CD4-positive, alpha-beta T cell (primary cell): ENCODE measurements at regions not wholly inside any gene's neighbourhood (a gene's known extent, or its start where the extent isn't known, plus 50 kb on each side); places are given as distances from the start of the nearest gene placed in this dataset.

Experiments
- ATAC-seq: fragments of 200-7000 bp; cut with Tn5 transposase; one replicate; pipeline ENCODE4 v1.10.0; 2022; ENCODE audit warnings: mild to moderate bottlenecking; ENCODE audit not compliant: poor library complexity
- CTCF ChIA-PET: fragments of 350-600 bp; sonication (Branson Sonifier 250); formaldehyde crosslinking; loops from one replicate; lab custom pipeline; 2021; ENCODE audit warnings: antibody characterized with exemption, inconsistent platforms; lab: Charles Lee
- POLR2A ChIA-PET: fragments of 350-600 bp; sonication (Branson Sonifier 250); formaldehyde crosslinking; loops from one replicate; lab custom pipeline; 2021; ENCODE audit warnings: antibody characterized with exemption, inconsistent platforms; lab: Charles Lee
- DNase-seq, 14 experiments: peaks; one replicate each; pipeline ENCODE4 v3.0.0-alpha.2; 2013 to 2020; ENCODE audit warnings: mixed read lengths in 2 of 14
- H3K27ac ChIP-seq, 2 donors: one replicate each; pipeline versions ENCODE4 v1.5.1 to v1.7.0; 2013; ENCODE audit warnings: low read length in 2 of 2, low read depth in 1 of 2, mild to moderate bottlenecking in 1 of 2
- H3K27me3 ChIP-seq, 2 experiments: 1 replicate in 1 of 2; 2 replicates in 1 of 2; pipeline versions ENCODE4 v1.6.1 to v1.7.0; 2013; ENCODE audit warnings: low read length in 2 of 2, control low read depth in 1 of 2, mild to moderate bottlenecking in 1 of 2, moderate library complexity in 1 of 2; ENCODE audit not compliant: insufficient read depth in 2 of 2, control insufficient read depth in 1 of 2
- H3K36me3 ChIP-seq: one replicate; pipeline ENCODE4 v1.6.1; 2013; ENCODE audit warnings: low read length, control low read depth; ENCODE audit not compliant: insufficient read depth
- H3K4me1 ChIP-seq: one replicate; pipeline ENCODE4 v1.6.1; 2013; ENCODE audit warnings: low read length, control low read depth; ENCODE audit not compliant: insufficient read depth
- H3K4me3 ChIP-seq: one replicate; pipeline ENCODE4 v1.5.1; 2013; ENCODE audit warnings: mild to moderate bottlenecking, low read length, moderate library complexity
- H3K9me3 ChIP-seq, 2 experiments: 1 replicate in 1 of 2; 2 replicates in 1 of 2; pipeline versions ENCODE4 v1.6.1 to v1.7.0; 2013; ENCODE audit warnings: low read length in 2 of 2, mild to moderate bottlenecking in 2 of 2, control low read depth in 1 of 2, moderate library complexity in 1 of 2; ENCODE audit not compliant: control insufficient read depth in 1 of 2, insufficient read depth in 1 of 2
- H3K27ac Mint-ChIP-seq: one replicate; pipeline ENCODE4 v1.8.0; 2020; ENCODE audit warnings: mixed read lengths
- H3K27me3 Mint-ChIP-seq: one replicate; pipeline ENCODE4 v1.8.0; 2021; ENCODE audit warnings: mixed read lengths
- H3K36me3 Mint-ChIP-seq: one replicate; pipeline ENCODE4 v1.8.0; 2021; ENCODE audit warnings: low read depth, mixed read lengths
- H3K4me1 Mint-ChIP-seq: one replicate; pipeline ENCODE4 v1.8.0; 2021; ENCODE audit warnings: low read depth, mixed read lengths
- H3K4me3 Mint-ChIP-seq: one replicate; pipeline ENCODE4 v1.8.0; 2020; ENCODE audit warnings: mild to moderate bottlenecking, mixed read lengths
- H3K9me3 Mint-ChIP-seq: one replicate; pipeline ENCODE4 v1.8.0; 2020; ENCODE audit warnings: mixed read lengths
- intact Hi-C, 2 experiments: fragments of 100-400 bp; cut with DNase I in 1 of 2; cut with micrococcal nuclease in 1 of 2; formaldehyde crosslinking; loops; one replicate each; pipeline versions ENCODE4 v1.15.1 to v1.9.0; 2023 to 2025; cut with DNase I, micrococcal nuclease
- TF ChIP-seq, protein P1 (sequence below): fragments of 200-600 bp; IDR thresholded peaks from one replicate; pipeline ENCODE4 v1.8.0; 2022; ENCODE audit warnings: antibody characterized with exemption, mild to moderate bottlenecking

DNA sequence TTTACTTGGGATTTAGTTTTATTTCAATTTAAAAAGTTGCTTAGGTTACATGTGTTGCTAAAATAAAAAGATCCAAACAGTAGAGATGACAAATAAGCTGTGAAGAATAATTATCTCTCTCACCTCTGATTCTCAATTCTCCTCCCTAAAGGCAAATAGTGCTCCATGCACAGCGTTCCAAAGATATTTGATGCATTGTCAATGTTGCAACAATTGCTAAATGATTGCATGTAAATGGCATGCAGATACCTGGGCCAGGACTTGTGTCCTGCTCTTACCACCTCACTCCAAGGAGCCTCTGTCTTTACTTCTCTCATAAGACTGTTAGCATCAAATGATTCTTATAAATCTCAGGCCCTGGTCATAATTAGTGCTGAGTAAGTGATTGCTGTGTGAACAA lies 217.7 kb downstream of the SEC23IP start:
- POLR2A ChIA-PET, result no interaction called here
- Mint-ChIP-seq H3K27ac (no peak overlapping the region), H3K4me1 (no peaks in the 10 kb centered on the region), H3K27me3 (peaks cover 21% of the 10 kb centered on the region), H3K36me3 (no peaks in the 10 kb centered on the region), H3K9me3 (no peaks in the 10 kb centered on the region), H3K4me3 (no peak overlapping the region)
- H3K36me3 ChIP-seq, result no peaks in the 10 kb centered on the region
- H3K27me3 ChIP-seq, result peaks cover 0 to 4% of the 10 kb centered on the region in 2 experiments
- no peak for ATAC-seq
- TF ChIP-seq, protein P1, sequence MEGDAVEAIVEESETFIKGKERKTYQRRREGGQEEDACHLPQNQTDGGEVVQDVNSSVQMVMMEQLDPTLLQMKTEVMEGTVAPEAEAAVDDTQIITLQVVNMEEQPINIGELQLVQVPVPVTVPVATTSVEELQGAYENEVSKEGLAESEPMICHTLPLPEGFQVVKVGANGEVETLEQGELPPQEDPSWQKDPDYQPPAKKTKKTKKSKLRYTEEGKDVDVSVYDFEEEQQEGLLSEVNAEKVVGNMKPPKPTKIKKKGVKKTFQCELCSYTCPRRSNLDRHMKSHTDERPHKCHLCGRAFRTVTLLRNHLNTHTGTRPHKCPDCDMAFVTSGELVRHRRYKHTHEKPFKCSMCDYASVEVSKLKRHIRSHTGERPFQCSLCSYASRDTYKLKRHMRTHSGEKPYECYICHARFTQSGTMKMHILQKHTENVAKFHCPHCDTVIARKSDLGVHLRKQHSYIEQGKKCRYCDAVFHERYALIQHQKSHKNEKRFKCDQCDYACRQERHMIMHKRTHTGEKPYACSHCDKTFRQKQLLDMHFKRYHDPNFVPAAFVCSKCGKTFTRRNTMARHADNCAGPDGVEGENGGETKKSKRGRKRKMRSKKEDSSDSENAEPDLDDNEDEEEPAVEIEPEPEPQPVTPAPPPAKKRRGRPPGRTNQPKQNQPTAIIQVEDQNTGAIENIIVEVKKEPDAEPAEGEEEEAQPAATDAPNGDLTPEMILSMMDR, result no peak
- no peak overlapping the region for H3K27ac ChIP-seq
- H3K4me1 ChIP-seq, result no peaks in the 10 kb centered on the region
- no peaks in the 10 kb centered on the region for H3K9me3 ChIP-seq
- no peak overlapping the region for H3K4me3 ChIP-seq
- CTCF ChIA-PET, result no interaction called here
- no peak for DNase-seq
- intact Hi-C loops, result no loop called here

DNA sequence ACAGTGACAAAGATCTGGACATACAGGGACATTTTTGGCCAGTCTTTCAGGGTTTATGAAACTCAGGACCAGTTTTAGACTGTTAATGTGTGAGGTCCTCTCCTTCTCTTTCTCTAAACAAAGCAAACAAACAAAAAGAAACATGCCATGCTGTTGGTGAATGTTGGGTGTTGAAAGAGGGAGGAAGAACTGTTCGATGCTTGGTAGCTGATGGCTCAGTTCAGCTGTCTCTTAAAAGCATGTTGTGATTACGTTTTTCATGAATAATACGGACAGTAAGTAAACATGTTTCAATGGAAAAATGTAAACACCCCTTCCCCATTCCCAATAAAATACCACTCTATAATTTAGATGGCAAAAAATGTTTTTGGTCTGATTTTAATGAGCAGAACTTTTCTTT lies 219.1 kb downstream of the SEC23IP start:
- H3K4me1 ChIP-seq, result no peaks in the 10 kb centered on the region
- Mint-ChIP-seq H3K4me3 (no peak overlapping the region), H3K9me3 (no peaks in the 10 kb centered on the region), H3K27ac (no peak overlapping the region), H3K4me1 (no peaks in the 10 kb centered on the region), H3K27me3 (peaks cover 30% of the 10 kb centered on the region), H3K36me3 (no peaks in the 10 kb centered on the region)
- no peak overlapping the region for H3K27ac ChIP-seq
- intact Hi-C loops, result no loop called here
- H3K9me3 ChIP-seq, result no peaks in the 10 kb centered on the region
- no peak overlapping the region for H3K4me3 ChIP-seq
- no peak for DNase-seq
- H3K27me3 ChIP-seq, result peaks cover 0 to 4% of the 10 kb centered on the region in 2 experiments
- TF ChIP-seq, protein P1, result no peak
- ChIA-PET CTCF (no interaction called here), POLR2A (no interaction called here)
- no peaks in the 10 kb centered on the region for H3K36me3 ChIP-seq
- ATAC-seq, result no peak

DNA sequence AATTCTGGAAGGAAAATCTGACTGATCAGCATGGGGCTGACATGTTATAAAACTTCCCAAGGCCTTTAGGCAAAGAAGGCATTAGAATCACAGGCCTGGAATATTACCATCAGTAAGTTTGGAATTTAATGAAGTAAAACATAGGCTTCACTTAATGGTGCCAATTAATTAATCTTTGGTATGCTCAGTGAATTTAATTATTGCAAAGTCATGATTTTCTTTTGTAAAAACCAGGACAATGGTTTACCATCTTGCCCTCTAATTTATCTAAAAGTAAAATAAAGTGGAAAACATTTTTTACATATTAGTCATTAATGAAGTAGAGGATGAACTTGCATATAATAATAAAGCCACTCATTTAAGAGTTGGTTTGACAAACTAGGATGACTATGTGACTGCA lies 220.3 kb downstream of the SEC23IP start:
- H3K9me3 Mint-ChIP-seq, result no peaks in the 10 kb centered on the region
- Histone ChIP-seq H3K27me3 (peaks cover 0 to 4% of the 10 kb centered on the region in 2 experiments), H3K9me3 (no peaks in the 10 kb centered on the region), H3K27ac (no peak overlapping the region), H3K4me3 (no peak overlapping the region), H3K36me3 (no peaks in the 10 kb centered on the region), H3K4me1 (no peaks in the 10 kb centered on the region)
- no peak for DNase-seq
- TF ChIP-seq, protein P1, result no peak
- ATAC-seq, result no peak
- intact Hi-C loops, result no loop called here
- H3K4me3 Mint-ChIP-seq, result no peak overlapping the region
- no peak overlapping the region for H3K27ac Mint-ChIP-seq
- no peaks in the 10 kb centered on the region for H3K36me3 Mint-ChIP-seq
- CTCF ChIA-PET, result no interaction called here
- POLR2A ChIA-PET, result no interaction called here
- H3K27me3 Mint-ChIP-seq, result peaks cover 30% of the 10 kb centered on the region
- no peaks in the 10 kb centered on the region for H3K4me1 Mint-ChIP-seq
